Astrocyte (in vitro differentiated cells and primary cell): ENCODE measurements at regions not wholly inside any gene's neighbourhood (a gene's known extent, or its start where the extent isn't known, plus 50 kb on each side); places are given as distances from the start of the nearest gene placed in this dataset.

Source experiments
- CTCF ChIP-seq: IDR thresholded peaks from 2 replicates; pipeline ENCODE4 v1.5.1; 2011; ENCODE audit warnings: low read depth, mild to moderate bottlenecking, inconsistent platforms, low read length, moderate library complexity; ENCODE audit not compliant: insufficient read depth
- EZH2 ChIP-seq: IDR thresholded peaks from 2 replicates; pipeline ENCODE4 v1.6.1; 2012; ENCODE audit warnings: mild to moderate bottlenecking, low read length, inconsistent platforms; ENCODE audit not compliant: insufficient read depth

- TF ChIP-seq CTCF: no peak
- no peak for TF ChIP-seq EZH2
These were observed 76.4 kb upstream of the ACVR1 start for GRCh38 chr2:157952558-157952957.
